SW 1271 (cell line): ENCODE measurements at regions not wholly inside any gene's neighbourhood (a gene's known extent, or its start where the extent isn't known, plus 50 kb on each side); places are given as distances from the start of the nearest gene placed in this dataset.

Experiments used
- DNase-seq, 2 experiments: peaks; one replicate each; lab custom pipeline; 2025; lab: John Stamatoyannopoulos, UW

DNA sequence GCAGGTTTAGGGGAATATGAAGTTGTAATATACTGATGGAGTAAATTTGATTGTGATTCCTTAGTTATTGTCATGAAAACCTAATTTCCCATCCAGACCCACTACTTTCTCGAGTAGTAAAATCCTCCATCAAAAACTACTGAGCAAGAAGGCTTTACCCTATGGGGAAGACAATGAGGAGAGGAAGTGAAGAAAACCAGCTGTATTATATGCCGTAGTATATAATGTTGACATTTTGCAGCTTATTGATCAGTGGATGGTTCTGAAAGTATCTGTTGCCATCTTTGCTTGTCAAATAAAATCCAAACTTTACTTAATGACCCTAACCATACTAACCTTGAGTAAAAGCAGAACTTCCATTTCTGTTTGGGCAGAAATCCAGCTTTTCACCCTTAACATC, 292.8 kb upstream of the RAG2 start:
- no peak for DNase-seq

DNA sequence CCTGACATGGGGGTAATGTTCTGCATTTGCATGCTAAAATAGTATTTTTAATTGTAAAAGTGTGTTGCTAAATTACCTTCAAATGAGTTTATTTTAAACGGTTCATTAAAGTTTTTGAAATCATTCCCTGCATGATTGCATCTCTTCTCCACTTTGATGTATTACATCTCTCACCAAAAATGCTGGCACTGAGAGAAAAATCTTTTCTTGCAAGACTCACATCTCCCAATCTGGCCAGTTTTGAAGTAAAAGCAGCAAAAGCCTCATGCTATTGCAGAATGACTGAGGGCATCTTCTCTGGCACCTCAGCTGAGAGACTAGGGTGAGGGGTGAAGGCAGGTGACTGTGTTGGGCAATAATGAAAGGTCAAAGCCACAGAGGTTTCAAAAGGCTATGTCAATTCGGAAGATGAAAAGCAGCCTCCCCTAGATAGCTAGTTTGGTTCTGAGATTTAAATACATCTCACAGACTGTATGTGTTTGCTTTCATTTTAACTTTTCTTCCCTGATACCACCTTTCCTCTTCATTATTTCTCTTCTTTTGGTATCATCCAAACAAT, 292.2 kb upstream of the RAG2 start:
- no peak for DNase-seq

DNA sequence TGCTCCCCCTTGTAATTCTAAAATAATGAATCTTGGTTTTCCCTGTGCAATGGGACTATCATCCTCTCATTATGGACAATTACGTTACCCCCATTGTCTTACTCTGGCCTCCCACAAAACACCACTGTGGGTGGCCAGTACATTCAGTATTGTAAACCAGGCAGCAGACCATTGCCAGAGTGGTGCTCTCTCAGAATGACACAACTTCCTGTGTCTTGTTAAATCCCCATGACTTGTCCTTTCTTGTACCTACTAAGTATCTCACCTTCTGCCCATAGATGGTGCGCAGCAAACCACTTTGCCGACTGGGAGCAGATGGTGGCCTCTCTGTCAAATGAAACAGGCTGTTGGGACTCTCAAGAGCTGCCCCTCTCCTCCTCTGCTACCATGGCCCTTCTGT, 287.1 kb upstream of the RAG2 start:
- no peak for DNase-seq

DNA sequence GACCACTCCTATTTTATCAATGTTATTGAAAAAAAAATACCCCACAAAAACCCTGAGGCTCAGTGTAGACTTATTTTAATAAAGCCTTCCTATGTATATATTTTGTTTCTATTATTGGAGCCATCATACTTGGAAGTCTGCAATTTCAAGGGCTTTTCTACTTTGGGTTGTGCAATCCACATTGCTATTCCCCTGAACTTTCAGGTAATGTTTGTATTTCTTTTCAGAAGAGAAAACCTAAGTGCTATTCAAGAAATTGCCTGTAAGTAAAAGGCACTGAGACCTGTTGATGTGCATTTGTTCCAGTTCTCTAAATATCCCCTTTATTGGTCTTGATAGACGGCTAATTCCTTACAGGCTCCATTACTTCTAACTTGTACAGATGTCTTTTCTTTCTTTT, 280.7 kb upstream of the RAG2 start:
- DNase-seq: no peak

DNA sequence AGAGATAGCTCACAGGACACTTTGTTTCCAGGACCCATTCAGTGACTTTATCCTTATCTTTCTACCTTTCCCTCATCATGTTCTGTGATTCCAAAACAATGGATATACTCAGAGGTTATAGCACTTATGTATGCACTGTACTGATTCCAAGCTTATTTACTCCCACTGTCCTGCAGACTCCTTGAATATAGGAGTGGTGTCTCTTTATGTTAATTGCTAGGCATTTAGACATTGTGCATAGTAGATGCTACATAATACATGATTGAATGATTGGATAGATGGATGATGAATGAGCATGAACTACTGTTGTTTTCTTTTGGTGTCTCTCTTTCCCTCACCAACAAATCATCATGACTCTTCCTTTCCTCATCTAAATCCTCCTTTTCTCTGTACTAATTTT, 279.1 kb upstream of the RAG2 start:
- no peak for DNase-seq

DNA sequence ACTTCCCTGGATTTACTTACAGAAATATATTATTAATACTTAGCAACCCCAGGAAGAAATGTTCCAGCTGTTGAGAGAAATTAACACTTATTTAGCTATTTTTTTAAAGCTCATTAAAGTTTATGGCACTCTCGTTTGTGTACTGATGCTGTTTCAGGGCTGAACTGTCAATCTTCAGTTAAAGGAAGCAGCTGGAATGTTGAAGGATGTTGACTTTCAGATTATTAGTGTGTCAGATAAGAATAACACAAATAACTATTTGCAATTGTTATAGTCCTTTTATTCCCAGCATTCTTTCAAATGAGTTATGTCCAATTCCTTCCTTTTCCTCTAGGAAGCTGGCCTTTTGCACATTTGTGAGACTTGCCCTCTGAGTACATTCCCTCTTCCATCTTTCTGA, 278.2 kb upstream of the RAG2 start:
- DNase-seq: no peak

DNA sequence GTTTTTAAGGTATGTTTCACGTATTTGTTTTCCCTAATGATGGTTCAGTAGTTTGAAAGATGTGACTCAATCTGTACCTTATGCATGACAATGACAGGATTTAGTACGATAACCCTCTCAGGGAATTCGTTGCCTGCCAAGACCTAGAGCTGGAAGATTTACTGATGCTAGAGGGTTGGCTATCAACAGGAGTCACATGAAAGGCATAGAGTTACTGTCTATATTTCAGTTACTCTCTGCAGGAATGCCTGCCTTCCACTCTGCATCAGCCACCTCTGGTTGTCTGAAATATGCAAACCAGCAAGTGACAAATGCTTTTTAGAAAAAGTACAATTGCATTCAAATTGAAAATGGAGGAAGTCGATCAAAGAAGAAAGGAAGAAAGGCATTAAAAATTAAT, 276.3 kb upstream of the RAG2 start:
- DNase-seq: no peak

DNA sequence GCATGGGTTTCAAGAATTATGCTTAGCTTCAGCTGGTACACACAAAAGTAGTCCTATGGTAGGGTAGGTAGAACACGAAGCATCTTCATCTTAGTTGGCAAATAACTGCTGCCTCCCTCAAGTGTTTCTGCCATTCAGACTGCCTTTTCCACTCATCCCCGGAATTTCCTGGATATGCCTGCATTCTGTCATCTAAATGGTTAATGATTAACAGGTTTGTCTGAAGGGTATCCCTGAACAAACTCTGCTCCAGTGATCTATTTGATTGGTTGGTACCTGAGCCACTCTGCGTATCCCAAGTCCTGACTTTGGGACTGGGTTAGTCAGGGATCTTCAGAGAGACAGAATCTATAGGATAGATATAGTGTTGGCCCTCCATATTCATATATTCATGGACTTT, 272.3 kb upstream of the RAG2 start:
- DNase-seq: no peak

DNA sequence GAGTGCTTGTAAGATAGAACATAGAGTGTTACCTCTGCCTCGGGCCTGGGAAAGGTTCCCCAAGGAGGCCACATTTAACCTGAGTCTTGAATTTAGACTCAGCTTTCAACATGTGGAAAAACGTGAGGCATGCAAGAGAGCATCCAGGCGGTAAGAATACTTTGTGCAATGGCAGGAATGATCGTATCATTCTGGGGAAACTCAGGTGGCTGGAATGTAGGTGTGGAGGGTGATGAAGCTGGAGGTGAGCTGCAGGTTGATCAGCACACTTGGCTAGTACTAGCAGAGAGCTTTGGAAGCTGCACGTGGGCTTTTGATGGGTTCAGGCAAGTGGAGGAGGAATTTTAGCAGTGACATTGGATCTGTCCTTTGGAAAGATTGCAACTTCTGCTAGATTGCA, 270.3 kb upstream of the RAG2 start:
- DNase-seq: no peak

DNA sequence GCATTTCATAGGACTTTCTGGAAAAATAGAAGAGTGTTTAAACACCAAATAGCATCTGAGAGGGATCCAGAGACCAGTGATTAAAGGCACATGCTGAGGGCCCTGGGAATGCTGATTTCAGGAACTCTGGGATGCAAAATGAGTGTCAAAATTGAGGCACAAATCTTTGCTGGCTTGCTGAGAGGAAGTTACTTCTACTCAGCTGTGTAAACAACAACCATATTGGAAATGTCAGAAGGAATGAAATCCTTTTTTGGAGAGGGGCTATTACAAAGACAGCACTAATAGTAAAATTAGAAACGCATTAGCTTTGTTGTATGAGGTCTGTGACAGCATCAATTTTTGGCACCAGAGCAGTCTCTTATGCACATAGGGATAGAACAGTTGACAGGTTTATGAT, 267.8 kb upstream of the RAG2 start:
- DNase-seq: no peak

DNA sequence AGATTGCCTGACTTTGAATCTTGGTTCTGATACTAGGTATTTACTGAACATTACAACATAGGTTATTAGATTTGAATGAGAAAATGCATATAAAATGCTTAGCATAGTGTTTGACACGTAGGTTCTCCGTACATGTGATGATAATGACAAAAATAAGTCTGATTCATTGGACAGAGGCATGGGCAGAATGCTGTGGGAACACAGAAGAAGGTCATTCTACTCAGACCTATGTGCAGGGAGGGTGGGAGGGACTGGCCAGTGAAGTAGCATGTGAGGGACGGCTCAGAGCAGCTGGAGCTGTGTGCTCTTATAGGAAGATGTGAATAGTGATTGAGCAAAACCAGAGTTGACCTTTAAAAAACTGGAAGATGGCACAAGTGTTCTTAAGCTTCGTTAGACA, 256.8 kb upstream of the RAG2 start:
- DNase-seq: no peak

DNA sequence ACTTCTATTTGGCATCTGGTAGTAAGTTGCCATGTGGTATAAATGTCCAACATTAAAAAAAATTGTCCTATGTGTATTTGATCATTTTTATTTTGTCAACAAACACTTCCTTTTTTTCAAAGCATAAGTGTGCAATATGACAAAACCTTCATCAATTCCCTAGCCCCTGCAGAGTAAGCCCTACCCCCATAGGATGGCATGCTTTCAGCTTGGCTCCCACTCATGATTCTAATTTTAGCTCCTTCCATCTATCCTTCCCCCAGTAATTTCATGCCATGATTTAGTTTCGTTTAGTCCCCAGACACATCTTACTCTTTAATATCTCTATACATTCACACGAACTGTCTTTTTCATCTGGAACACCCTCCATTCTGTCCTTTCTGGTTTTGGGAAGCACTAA, 250.6 kb upstream of the RAG2 start:
- no peak for DNase-seq

DNA sequence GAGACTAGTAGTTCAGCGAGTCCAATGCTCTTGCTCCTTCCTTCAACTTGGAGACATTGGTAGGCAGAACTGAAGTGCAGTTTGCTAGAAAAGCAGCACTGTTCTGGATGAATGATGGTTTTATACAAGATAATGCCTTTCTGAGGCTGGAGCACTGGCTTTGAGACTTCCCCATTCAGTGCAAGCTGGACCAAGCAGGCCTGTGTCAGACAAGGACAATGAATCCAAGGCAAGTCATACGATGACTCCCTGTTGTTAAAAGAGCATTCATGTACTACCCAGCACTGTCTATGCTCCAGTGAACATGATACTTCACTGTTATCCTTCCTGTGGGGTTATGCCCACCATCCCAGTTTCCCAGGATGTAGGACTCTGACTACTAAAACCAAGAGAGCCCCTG, 242.3 kb upstream of the RAG2 start:
- DNase-seq: no peak

DNA sequence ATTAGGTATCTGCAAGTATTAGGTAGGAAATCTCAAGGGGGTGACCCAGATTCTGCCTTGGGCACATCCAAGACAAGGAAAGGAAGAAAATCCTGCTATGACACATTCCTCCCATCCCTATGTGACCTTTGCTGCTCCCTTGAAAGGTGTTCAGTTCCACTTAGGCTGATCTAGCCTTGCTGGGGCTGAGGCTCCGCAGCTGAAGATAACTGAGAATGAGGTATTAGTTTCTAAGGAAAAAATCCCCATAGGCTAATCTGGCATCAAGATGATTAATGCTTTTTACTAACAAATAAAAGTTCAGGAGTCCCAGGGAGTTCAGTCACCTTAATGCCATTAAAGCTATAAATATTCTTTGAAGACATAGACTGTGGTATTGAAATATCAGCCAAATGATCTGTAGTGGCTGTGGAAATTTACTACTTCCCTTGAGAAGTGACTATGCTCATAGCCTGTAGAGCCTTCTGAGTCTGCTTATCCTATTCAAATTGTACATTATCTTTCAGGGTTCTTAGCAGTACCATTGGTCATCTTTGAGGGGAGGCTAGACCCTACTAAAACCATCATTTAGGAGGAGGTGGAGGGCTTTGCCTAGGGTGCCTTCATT, 239.9 kb upstream of the RAG2 start:
- no peak for DNase-seq

DNA sequence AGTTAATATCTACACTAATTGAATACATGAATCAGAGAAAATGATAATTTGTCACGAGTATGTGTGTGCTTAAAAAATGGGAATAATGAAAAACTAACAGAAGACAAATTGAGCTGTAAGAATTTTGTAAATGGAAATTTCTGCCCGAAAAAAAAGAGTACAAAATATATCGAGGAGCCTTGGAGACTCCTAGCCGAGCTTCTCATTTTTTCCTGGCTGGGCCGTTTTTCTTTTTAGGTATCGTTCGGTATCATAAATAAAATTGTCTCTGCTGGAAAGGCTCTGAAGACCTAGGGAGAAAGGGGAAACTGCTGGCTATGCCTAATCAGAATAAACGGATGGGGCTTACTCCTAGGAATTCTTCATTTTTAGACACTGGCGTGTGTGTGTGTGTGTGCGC, 227.2 kb upstream of the RAG2 start:
- DNase-seq: no peak

DNA sequence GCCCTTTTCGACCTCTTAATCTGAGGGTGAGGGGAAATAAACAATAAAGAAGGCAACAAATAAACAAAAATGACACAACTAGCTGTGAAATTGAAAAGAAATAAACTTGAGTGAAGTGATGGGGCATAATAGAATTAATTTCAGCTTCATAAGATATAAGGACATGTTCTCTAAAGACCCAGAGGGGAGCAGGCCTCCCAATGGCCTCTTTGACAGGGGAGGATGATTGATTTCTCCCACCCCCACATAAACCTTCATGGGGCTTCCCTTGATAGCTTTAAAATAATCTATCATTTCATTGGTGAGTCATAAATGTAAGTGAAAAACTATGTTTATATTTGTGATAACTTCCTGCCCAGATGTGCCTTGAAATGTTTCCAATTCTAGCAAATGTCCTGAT, 226.3 kb upstream of the RAG2 start:
- DNase-seq: no peak

DNA sequence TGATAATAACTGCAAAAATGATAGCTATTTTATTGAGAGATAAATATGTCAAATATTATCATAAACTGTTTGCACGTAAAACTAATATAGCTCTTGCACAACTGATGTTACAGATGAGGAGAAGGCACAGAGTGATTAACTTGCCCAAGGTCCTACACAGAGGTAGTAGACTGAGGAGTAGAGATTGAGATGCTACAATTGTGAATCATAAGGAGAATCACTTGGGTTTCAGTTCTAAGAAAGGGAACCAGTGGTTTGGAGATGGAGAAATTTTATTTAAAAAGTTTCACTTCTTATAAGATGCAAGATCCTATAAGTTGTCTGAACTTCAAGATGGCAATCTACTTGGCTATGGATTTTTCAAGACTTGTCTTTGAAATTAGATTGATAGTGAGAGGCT, 224.8 kb upstream of the RAG2 start:
- DNase-seq: no peak

DNA sequence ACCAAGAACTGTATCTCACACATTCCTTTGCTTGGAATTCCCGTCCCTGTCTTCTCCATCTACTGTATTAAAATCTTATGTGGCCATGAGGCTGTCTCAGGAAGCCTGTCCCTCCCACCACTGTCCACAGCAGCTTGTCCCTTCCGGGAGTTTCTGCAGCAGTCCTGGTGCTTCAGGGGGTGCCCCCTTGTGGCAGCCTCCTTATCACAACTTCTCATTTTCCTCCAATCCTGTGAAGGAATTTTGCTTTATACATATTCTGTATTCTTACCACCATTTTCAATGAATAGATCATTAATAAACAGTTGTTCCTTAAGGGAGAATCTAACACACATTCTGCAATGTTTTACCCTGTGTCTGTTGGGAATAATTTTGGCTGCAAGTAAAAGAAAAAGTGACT, 220.4 kb upstream of the RAG2 start:
- DNase-seq: peak in 1 of 2 experiments; percentile 2

DNA sequence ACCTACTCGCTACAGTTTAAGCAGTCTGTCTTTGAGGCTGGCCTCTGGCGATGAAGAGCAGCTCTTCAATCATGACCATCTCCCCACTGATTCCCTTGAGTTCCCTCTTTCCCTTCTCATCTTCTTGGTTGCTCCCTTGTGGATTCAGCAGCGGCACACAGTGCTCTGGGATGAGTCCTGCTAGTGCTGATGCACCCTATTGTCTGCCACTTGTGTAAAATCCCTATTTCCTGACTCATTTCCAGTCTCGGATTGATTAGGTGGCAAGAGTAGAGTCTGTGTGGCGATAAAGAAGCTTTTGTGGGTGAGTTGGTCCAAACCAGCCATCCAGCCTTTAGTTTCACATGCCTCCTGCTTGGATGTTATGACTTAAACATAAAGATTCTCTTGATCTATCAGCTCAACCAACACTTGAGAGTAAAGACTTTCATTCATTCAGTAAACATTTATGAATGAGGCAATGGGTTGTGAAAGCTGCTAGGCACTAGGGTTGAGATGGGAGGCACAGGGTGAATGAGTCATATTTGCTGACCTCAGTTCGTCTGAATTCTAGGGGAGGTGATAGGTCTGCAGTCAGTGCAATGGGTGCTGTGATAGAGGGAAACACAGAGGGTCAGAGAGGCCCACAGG, 219.4 kb upstream of the RAG2 start:
- no peak for DNase-seq

DNA sequence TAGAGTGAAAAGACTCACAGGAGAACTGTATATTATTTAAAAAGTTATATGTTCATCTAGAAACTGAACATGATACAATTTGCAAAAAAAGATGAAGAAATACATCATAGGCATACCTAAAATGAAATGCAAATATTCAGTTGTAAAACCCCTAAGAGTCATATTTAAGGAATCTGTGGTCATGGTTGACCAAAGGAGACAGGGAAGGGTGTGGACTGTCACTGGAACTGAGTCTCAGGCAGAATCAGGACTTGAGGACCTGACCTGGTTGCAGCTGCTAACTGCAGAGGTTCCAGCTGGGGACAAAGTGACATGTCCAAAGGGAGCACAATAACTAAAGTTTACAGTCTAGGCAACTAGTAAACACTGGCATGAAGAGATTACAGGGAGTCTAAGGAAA, 211.3 kb upstream of the RAG2 start:
- no peak for DNase-seq

DNA sequence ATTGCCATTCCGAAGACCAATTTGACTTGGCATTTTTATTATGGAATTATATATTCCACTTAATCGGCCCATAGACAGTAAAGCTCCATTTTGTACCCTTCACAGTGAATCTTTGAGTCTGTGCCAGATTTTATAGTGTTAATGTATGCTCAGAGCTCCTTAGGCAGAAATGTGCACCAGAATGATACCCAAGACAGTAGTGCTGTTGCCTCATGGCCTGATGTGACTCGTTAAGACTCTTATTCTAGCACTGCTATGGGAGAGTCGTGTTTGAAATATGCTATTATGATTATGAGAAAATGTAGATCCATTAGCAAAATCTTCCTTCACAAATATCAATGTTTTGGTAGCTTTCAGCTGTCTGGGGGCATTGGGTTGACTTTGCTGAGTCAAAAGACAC, 209.8 kb upstream of the RAG2 start:
- DNase-seq: no peak

DNA sequence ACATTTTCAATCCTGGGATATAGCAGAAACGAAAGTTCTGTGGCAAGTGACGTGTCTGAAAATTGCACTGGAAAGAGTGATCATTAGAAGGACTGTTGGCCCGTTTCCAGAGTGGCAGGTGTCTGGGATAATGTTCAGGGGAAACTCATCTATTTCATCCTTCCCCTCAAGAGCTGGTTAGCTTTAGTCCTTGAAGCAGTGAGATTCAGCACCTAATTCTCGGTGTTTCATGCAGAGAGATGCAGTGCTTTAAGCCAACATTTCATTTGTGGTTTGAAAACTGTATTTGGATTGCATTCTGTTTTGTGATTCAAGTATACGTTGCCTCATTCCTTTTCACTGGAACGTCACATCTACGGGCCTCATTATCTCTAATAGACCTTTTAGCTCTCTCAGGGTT, 205.0 kb upstream of the RAG2 start:
- no peak for DNase-seq

DNA sequence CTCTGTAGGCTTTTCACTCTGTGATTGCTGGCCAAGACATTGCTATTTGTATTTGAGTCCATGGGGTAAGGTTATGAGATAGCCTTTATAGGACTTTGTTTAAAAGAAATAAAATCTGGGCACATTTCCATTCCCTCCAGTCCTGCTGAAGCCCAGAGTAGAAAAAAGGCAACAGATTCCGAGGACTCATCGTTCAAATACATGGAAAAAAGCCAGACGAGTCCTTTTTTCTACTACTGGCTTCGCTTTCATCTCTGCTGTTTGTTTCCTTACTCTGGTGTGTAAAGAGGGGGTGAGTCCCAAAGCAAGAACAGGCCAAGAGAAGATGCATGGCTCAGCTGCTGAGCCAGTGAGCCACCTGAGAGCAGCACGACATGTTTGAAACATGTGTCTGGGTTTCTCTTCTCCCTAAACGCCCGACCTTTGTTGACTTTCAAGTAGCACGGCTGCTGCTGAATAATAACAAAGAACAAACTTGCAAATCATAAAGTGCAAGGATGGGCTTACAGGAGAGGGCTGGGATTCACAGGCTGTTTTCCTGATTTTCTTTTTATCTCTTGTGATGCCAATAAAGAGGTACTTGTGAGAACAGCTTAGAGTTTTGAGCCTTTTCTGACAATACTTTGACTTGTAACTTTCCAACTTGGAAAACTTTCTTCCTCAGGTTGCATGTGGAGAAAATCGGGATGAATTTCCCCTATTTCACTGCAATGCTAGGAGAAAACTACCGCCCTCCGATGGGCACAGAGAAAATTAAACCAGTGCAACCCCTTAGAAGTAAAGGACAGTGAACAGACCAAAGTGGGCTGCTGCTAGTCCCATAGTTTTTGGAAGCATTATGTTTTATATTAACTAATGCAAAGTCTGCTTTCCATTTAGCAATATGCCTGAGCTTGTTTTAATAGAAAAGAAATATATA, 195.2 kb upstream of the RAG2 start:
- no peak for DNase-seq
